ENCODE measurements at regions not wholly inside any gene's neighbourhood (a gene's known extent, or its start where the extent isn't known, plus 50 kb on each side); places are given as distances from the start of the nearest gene placed in this dataset.

DNA sequence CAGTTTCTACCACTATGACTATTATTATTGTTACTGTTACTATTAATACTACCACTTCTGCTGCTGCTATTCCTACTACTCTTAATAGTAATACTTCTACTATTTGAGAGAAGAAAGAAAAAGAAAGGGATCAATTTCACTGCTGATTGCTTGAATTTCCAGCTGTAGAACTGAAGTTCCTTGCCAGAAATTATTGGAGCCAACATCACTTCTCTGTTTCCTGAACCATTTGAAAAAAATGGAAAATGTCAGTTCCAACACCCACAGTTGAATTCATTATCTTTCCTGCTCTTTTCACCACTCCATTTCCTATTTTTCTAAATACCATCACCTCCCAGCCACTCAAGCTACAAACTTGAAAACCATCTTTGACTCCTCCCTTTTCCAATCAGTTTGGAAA lies 54.1 kb upstream of the PIK3C2G start:
- DNase-seq (ENCODE audit: low read depth, low spot score) (no peak), FAIRE-seq (no peak)
- no peak overlapping the region for H2AFZ ChIP-seq (ENCODE audit: control insufficient read depth, low read length)
- no peaks in the 10 kb centered on the region for H3K9me3 ChIP-seq (ENCODE audit: control insufficient read depth, low read depth, low read length)
- no peak overlapping the region for H3K9ac ChIP-seq (ENCODE audit: control insufficient read depth, extremely low read depth, insufficient read depth, low read length)
- H3K4me3 ChIP-seq (ENCODE audit: control insufficient read depth in 2 of 3, extremely low read depth in 1 of 3, insufficient read depth in 2 of 3, low read depth in 1 of 3, low read length in 3 of 3): no peak overlapping the region
- TF ChIP-seq EZH2 (IDR thresholded peaks at IDR 0.05; ENCODE audit: low read length): no peak
- no peak for TF ChIP-seq CTCF (optimal IDR thresholded peaks at IDR 0.05 in 1 of 3, IDR thresholded peaks at IDR 0.05 in 1 of 3, conservative IDR thresholded peaks at IDR 0.05 in 1 of 3; ENCODE audit: extremely low read depth in 1 of 3, insufficient read depth in 2 of 3, low read length in 3 of 3)
- H4K20me1 ChIP-seq (ENCODE audit: control insufficient read depth, extremely low read depth, insufficient read depth, low read length): no peaks in the 10 kb centered on the region
- no peaks in the 10 kb centered on the region for H3K79me2 ChIP-seq (ENCODE audit: control insufficient read depth, insufficient read depth, low read length)
- dilution Hi-C loops (cut with MboI; ENCODE audit: extremely low pct_ligation_motif_present, low sequenced_read_pairs): no loop called here
- no peaks in the 10 kb centered on the region for H3K36me3 ChIP-seq (ENCODE audit: control insufficient read depth in 2 of 2, extremely low read depth in 1 of 2, insufficient read depth in 2 of 2, low read length in 2 of 2)
- H3K27ac ChIP-seq (ENCODE audit: control insufficient read depth, insufficient read depth, low read length): no peak overlapping the region
- no peak overlapping the region for H3K4me2 ChIP-seq (ENCODE audit: control insufficient read depth, extremely low read depth, insufficient read depth, low read depth, low read length)
- no peaks in the 10 kb centered on the region for H3K4me1 ChIP-seq (ENCODE audit: control insufficient read depth, extremely low read depth, insufficient read depth, low read length)
- peaks cover 6% of the 10 kb centered on the region for H3K27me3 ChIP-seq (ENCODE audit: control insufficient read depth, extremely low read depth, insufficient read depth, low read length)
- H3K9me1 ChIP-seq (ENCODE audit: control insufficient read depth, extremely low read depth, insufficient read depth, low read length): no peaks in the 10 kb centered on the region

DNA sequence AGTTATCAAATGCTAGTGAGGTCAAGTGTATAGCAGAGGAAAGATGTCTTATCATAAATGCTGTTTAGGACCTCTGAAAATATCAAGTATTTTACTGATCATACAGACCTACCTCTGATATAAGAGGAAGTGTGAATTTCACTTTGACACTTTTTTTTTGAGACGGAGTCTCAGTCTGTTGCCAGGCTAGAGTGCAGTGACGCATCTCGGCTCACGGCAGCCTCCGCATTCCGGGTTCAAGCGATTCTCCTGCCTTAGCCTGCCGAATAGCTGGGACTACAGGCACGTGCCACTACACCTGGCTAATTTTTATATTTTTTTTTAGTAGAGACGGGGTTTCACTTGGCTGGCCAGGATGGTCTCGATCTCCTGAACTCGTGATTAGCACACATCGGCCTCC lies 55.1 kb upstream of the PIK3C2G start:
- FAIRE-seq: no peak
- H3K4me1 ChIP-seq (ENCODE audit: control insufficient read depth, extremely low read depth, insufficient read depth, low read length): no peaks in the 10 kb centered on the region
- H3K9ac ChIP-seq (ENCODE audit: control insufficient read depth, extremely low read depth, insufficient read depth, low read length): no peak overlapping the region
- no peaks in the 10 kb centered on the region for H3K36me3 ChIP-seq (ENCODE audit: control insufficient read depth in 2 of 2, extremely low read depth in 1 of 2, insufficient read depth in 2 of 2, low read length in 2 of 2)
- DNase-seq (ENCODE audit: low read depth, low spot score): no peak
- TF ChIP-seq CTCF (optimal IDR thresholded peaks at IDR 0.05 in 1 of 3, IDR thresholded peaks at IDR 0.05 in 1 of 3, conservative IDR thresholded peaks at IDR 0.05 in 1 of 3; ENCODE audit: extremely low read depth in 1 of 3, insufficient read depth in 2 of 3, low read length in 3 of 3): no peak
- no peak for TF ChIP-seq EZH2 (IDR thresholded peaks at IDR 0.05; ENCODE audit: low read length)
- H4K20me1 ChIP-seq (ENCODE audit: control insufficient read depth, extremely low read depth, insufficient read depth, low read length): no peaks in the 10 kb centered on the region
- H3K79me2 ChIP-seq (ENCODE audit: control insufficient read depth, insufficient read depth, low read length): no peaks in the 10 kb centered on the region
- H3K4me2 ChIP-seq (ENCODE audit: control insufficient read depth, extremely low read depth, insufficient read depth, low read depth, low read length): no peak overlapping the region
- no peak overlapping the region for H3K4me3 ChIP-seq (ENCODE audit: control insufficient read depth in 2 of 3, extremely low read depth in 1 of 3, insufficient read depth in 2 of 3, low read depth in 1 of 3, low read length in 3 of 3)
- peaks cover 6% of the 10 kb centered on the region for H3K27me3 ChIP-seq (ENCODE audit: control insufficient read depth, extremely low read depth, insufficient read depth, low read length)
- no peak overlapping the region for H3K27ac ChIP-seq (ENCODE audit: control insufficient read depth, insufficient read depth, low read length)
- H3K9me1 ChIP-seq (ENCODE audit: control insufficient read depth, extremely low read depth, insufficient read depth, low read length): no peaks in the 10 kb centered on the region
- no peak overlapping the region for H2AFZ ChIP-seq (ENCODE audit: control insufficient read depth, low read length)
- dilution Hi-C loops (cut with MboI; ENCODE audit: extremely low pct_ligation_motif_present, low sequenced_read_pairs): no loop called here
- no peaks in the 10 kb centered on the region for H3K9me3 ChIP-seq (ENCODE audit: control insufficient read depth, low read depth, low read length)

Measured in keratinocyte (primary cell).